GM23248 (cell line): ENCODE measurements at regions not wholly inside any gene's neighbourhood (a gene's known extent, or its start where the extent isn't known, plus 50 kb on each side); places are given as distances from the start of the nearest gene placed in this dataset.

ENCODE experiments used
- DNase-seq: peaks from one replicate; pipeline ENCODE4 v3.0.0-alpha.2; 2015
- H2AFZ ChIP-seq: fragments of 200-600 bp; sonication (generic); 2 replicates; pipeline ENCODE4 v1.6.1; 2016; ENCODE audit warnings: antibody characterized with exemption
- H3F3A ChIP-seq: fragments of 200-600 bp; sonication (generic); 2 replicates; pipeline ENCODE4 v1.6.1; 2016; ENCODE audit warnings: mild to moderate bottlenecking, antibody characterized with exemption, mixed run types; ENCODE audit not compliant: insufficient read depth
- H3K27ac ChIP-seq: fragments of 200-600 bp; sonication (generic); 2 replicates; pipeline ENCODE4 v1.5.1; 2016; ENCODE audit warnings: mild to moderate bottlenecking
- H3K27me3 ChIP-seq: fragments of 200-600 bp; sonication (generic); replicated peaks from 2 replicates; pipeline ENCODE4 v1.6.1; 2016; ENCODE audit warnings: mild to moderate bottlenecking; ENCODE audit not compliant: insufficient read depth
- H3K36me3 ChIP-seq: fragments of 200-600 bp; sonication (generic); 2 replicates; pipeline ENCODE4 v1.6.1; 2016; ENCODE audit warnings: low read depth, mild to moderate bottlenecking
- H3K4me1 ChIP-seq: fragments of 200-600 bp; sonication (generic); 2 replicates; pipeline ENCODE4 v1.6.1; 2016; ENCODE audit warnings: mild to moderate bottlenecking; ENCODE audit not compliant: insufficient read depth
- H3K4me2 ChIP-seq: fragments of 200-600 bp; sonication (generic); one replicate; pipeline ENCODE4 v1.6.1; 2016; ENCODE audit warnings: mild to moderate bottlenecking; ENCODE audit not compliant: unreplicated experiment
- H3K4me3 ChIP-seq: fragments of 200-600 bp; sonication (generic); 2 replicates; pipeline ENCODE4 v1.5.1; 2016; ENCODE audit warnings: mild to moderate bottlenecking
- H3K79me2 ChIP-seq: fragments of 200-600 bp; sonication (generic); 2 replicates; pipeline ENCODE4 v1.6.1; 2016; ENCODE audit warnings: mild to moderate bottlenecking; ENCODE audit not compliant: insufficient read depth
- H3K9ac ChIP-seq: fragments of 200-600 bp; sonication (generic); 2 replicates; pipeline ENCODE4 v1.6.1; 2016; ENCODE audit warnings: mild to moderate bottlenecking
- H3K9me2 ChIP-seq: fragments of 200-600 bp; sonication (generic); 2 replicates; pipeline ENCODE4 v1.6.1; 2016; ENCODE audit warnings: mixed run types, mild to moderate bottlenecking, moderate library complexity; ENCODE audit not compliant: insufficient read depth
- H3K9me3 ChIP-seq: fragments of 200-600 bp; sonication (generic); one replicate; pipeline ENCODE4 v1.6.1; 2017; ENCODE audit warnings: low read depth
- H4K20me1 ChIP-seq: fragments of 200-600 bp; sonication (generic); 2 replicates; pipeline ENCODE4 v1.6.0; 2016; ENCODE audit not compliant: insufficient read depth
- EZH2 ChIP-seq: fragments of 200-600 bp; sonication (generic); IDR thresholded peaks from 2 replicates; pipeline ENCODE4 v1.6.1; 2018; ENCODE audit warnings: antibody characterized with exemption, mild to moderate bottlenecking; ENCODE audit not compliant: insufficient read depth, poor library complexity, severe bottlenecking
- EZH2phosphoT487 ChIP-seq: fragments of 200-600 bp; sonication (generic); IDR thresholded peaks from 2 replicates; pipeline ENCODE4 v1.6.1; 2018; ENCODE audit warnings: antibody characterized with exemption, moderate library complexity, mild to moderate bottlenecking, low read depth; ENCODE audit not compliant: insufficient read depth
- WGBS, 2 experiments: methylation state at CpG; one replicate each; pipeline ENCODE4 v1.1.6; 2015 to 2017; ENCODE audit warnings: low lambda C conversion rate in 2 of 2, low coverage in 1 of 2; ENCODE audit errors: missing lambda C conversion rate in 2 of 2; 5-methylcytosine and 5-hydroxymethylcytosine counted together
- in situ Hi-C: fragments of 300-500 bp; cut with MboI; formaldehyde crosslinking; loops from 2 replicates; pipeline ENCODE4 v1.15.0; 2020

- Histone ChIP-seq H3K36me3 (no peaks in the 10 kb centered on the region), H3K4me3 (no peak overlapping the region), H3K79me2 (no peaks in the 10 kb centered on the region), H3K4me2 (no peak overlapping the region), H3K4me1 (peaks cover 27% of the 10 kb centered on the region), H3K27ac (peak overlapping the region; percentile 70; the same call in 1 of the 2 replicates), H3K9me2 (no peaks in the 10 kb centered on the region), H2AFZ (0 out of 2 replicates have a peak overlapping the region, but pooled peaks have one; percentile 14), H3K27me3 (no peaks in the 10 kb centered on the region), H3K9ac (no peak overlapping the region), H4K20me1 (no peaks in the 10 kb centered on the region), H3F3A (peaks cover 19% of the 10 kb centered on the region), H3K9me3 (no peaks in the 10 kb centered on the region)
- in situ Hi-C loops, result no loop called here
- TF ChIP-seq EZH2 (no peak), EZH2phosphoT487 (no peak)
- no peak for DNase-seq
- WGBS, 2 experiments, result 98 to 99% methylated on average over 2 of the region's 2 CpGs
Observed at GRCh38 chr1:58933599-58933926, 149.7 kb upstream of the JUN start.

GRCh38 chr1:58934706-58935105, 150.9 kb upstream of the JUN start:
- peaks cover 22% of the 10 kb centered on the region for H3K4me1 ChIP-seq
- H2AFZ ChIP-seq, result no peak overlapping the region
- no peak for TF ChIP-seq EZH2phosphoT487
- WGBS, 2 experiments, result 97 to 99% methylated on average over 3 of the region's 3 CpGs
- H3K79me2 ChIP-seq, result no peaks in the 10 kb centered on the region
- H3K27ac ChIP-seq, result no peak overlapping the region
- H3K9ac ChIP-seq, result no peak overlapping the region
- DNase-seq, result no peak
- no peak overlapping the region for H3K4me3 ChIP-seq
- H3K4me2 ChIP-seq, result no peak overlapping the region
- no peaks in the 10 kb centered on the region for H4K20me1 ChIP-seq
- in situ Hi-C loops, result no loop called here
- no peaks in the 10 kb centered on the region for H3K36me3 ChIP-seq
- H3K9me2 ChIP-seq, result no peaks in the 10 kb centered on the region
- H3K9me3 ChIP-seq, result no peaks in the 10 kb centered on the region
- peaks cover 19% of the 10 kb centered on the region for H3F3A ChIP-seq
- H3K27me3 ChIP-seq, result no peaks in the 10 kb centered on the region

GRCh38 chr1:58936973-58937372, 153.1 kb upstream of the JUN start:
- H3K36me3 ChIP-seq, result no peaks in the 10 kb centered on the region

GRCh38 chr1:58939146-58939545, 155.3 kb upstream of the JUN start:
- in situ Hi-C loops, result no loop called here
- no peaks in the 10 kb centered on the region for H3K36me3 ChIP-seq
- WGBS, 2 experiments, result 62 to 64% methylated on average over 2 of the region's 2 CpGs
- H3K27ac ChIP-seq, result no peak overlapping the region
- H4K20me1 ChIP-seq, result no peaks in the 10 kb centered on the region
- H3K9me3 ChIP-seq, result no peaks in the 10 kb centered on the region
- TF ChIP-seq EZH2phosphoT487 (no peak), EZH2 (no peak)
- no peak overlapping the region for H3K4me2 ChIP-seq
- H2AFZ ChIP-seq, result no peak overlapping the region
- DNase-seq, result no peak
- no peaks in the 10 kb centered on the region for H3K79me2 ChIP-seq
- H3K27me3 ChIP-seq, result no peaks in the 10 kb centered on the region
- H3K4me3 ChIP-seq, result no peak overlapping the region
- H3K4me1 ChIP-seq, result no peaks in the 10 kb centered on the region
- H3K9me2 ChIP-seq, result no peaks in the 10 kb centered on the region
- H3K9ac ChIP-seq, result no peak overlapping the region
- H3F3A ChIP-seq, result no peaks in the 10 kb centered on the region

More at GRCh38 chr1:58936973-58937372, 153.1 kb upstream of the JUN start:
- no peaks in the 10 kb centered on the region for H3K9me2 ChIP-seq
- H2AFZ ChIP-seq, result no peak overlapping the region
- TF ChIP-seq EZH2phosphoT487, result no peak
- no peak for TF ChIP-seq EZH2
- H3K9me3 ChIP-seq, result no peaks in the 10 kb centered on the region
- H3K27me3 ChIP-seq, result no peaks in the 10 kb centered on the region
- H3K79me2 ChIP-seq, result no peaks in the 10 kb centered on the region
- H3F3A ChIP-seq, result peaks cover 15% of the 10 kb centered on the region
- peaks cover 17% of the 10 kb centered on the region for H3K4me1 ChIP-seq
- no peak overlapping the region for H3K9ac ChIP-seq
- H3K4me3 ChIP-seq, result no peak overlapping the region
- no peak for DNase-seq
- in situ Hi-C loops, result no loop called here
- no peak overlapping the region for H3K27ac ChIP-seq
- H4K20me1 ChIP-seq, result no peaks in the 10 kb centered on the region
- no peak overlapping the region for H3K4me2 ChIP-seq
- 87 to 95% methylated on average over 2 of the region's 2 CpGs for WGBS, 2 experiments

GRCh38 chr1:58939666-58940370, 156.0 kb upstream of the JUN start:
- Histone ChIP-seq H3K36me3 (no peaks in the 10 kb centered on the region), H3K4me2 (no peak overlapping the region), H3K9me3 (no peaks in the 10 kb centered on the region), H3K4me1 (no peaks in the 10 kb centered on the region), H3K4me3 (no peak overlapping the region), H2AFZ (no peak overlapping the region), H3K79me2 (no peaks in the 10 kb centered on the region), H3K9me2 (no peaks in the 10 kb centered on the region), H3K27me3 (no peaks in the 10 kb centered on the region), H3K9ac (no peak overlapping the region), H4K20me1 (no peaks in the 10 kb centered on the region), H3K27ac (no peak overlapping the region), H3F3A (no peaks in the 10 kb centered on the region)
- no peak for TF ChIP-seq EZH2phosphoT487
- TF ChIP-seq EZH2, result no peak
- in situ Hi-C loops, result no loop called here
- 86 to 90% methylated on average over 6 of the region's 6 CpGs for WGBS, 2 experiments
- DNase-seq, result no peak
